ENCODE measurements at regions not wholly inside any gene's neighbourhood (a gene's known extent, or its start where the extent isn't known, plus 50 kb on each side); places are given as distances from the start of the nearest gene placed in this dataset.

DNA sequence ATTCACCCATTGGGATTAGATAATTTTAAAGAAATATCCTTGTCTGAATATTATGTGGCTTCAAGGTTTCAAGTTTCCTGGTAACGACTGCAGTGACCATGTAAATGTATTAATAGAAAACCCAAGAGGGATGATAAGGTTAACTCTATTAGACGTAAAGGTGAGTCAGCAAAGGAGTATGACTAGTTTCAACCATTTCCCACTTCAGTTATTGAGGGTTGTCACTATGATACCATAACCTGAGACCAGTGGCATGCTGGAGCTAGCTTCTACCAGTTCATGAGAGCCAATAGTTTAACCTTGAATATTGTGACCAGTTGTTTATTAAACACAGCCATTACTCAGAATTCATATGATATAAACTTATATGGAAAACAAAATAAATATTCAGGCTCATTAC, 270.1 kb downstream of the TMA16 start:
- no peak for DNase-seq (ENCODE audit: low read depth)

DNA sequence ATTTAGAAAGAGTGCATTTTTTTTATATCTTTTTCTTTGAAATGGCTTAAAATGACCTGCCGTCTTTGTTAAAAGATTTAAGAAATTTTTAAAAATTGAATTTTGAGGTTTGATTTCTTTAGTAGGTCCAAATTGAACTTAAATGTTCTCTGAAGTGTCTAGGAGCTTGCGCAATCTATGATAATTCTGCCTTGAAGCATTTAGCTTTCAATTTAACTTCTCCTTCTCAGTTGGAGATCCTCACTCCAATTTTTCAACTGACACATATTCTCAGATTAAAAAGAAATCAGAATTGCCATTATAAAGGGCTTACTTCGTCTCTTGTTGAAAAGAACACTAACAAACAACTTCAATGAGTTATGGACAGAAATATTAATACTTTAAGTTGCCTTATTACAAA, 273.5 kb downstream of the TMA16 start:
- no peak for DNase-seq (ENCODE audit: low read depth)

DNA sequence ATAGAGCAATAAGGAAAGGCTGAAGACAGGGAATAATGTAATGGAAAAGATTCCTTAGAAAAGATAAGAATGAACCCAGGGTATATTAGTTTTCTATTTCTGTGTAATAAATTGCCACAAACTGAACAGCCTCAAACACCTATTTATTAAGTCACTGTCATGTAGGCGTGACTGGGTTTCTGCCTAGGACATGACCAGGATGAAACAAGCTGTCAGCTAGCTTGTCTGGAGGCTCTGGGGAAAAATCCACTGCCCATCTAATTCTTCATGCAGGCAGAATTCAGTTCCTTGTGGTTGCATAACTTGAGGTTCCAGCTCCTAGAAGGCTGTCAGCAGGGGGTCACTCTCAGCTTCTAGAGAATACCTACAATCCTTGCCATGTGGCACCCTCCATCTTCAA, 277.7 kb downstream of the TMA16 start:
- no peak for DNase-seq (ENCODE audit: low read depth)

DNA sequence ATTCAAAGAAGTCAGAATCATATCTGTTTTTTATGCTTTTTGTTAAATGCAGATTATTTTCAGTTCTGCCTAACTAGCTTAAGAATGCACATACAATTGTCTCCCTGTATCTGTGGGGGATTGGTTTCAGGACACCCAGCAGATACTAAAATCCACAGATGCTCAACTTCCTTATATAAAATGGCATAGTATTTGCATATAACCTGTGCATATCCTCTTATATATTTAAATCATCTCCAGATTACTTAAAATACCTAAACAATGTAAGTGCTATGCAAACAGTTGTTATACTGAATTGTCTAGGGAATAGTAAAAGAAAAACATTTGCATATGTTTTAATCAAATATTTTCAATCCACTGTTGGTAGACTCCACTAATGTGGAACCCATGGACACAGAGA, 279.4 kb downstream of the TMA16 start:
- no peak for DNase-seq (ENCODE audit: low read depth)

DNA sequence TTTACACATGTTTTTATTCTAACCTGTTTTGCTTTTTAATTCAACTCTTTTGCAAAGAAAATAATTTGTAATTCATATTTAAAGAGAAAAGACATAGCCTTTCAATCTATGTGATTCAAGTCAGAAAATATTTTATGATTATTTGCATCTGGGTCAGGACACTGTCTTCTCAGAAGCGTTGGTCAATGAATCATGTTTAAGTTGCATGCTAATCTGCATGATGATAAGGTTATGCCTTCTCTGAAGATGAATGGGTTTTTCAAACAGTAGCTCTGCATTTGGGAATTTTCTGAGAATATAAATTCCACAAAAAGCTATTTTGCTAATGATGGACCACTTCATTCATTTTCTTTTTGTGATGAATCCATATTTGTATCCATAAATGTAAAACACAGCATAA, 282.5 kb downstream of the TMA16 start:
- DNase-seq (ENCODE audit: low read depth), result no peak

DNA sequence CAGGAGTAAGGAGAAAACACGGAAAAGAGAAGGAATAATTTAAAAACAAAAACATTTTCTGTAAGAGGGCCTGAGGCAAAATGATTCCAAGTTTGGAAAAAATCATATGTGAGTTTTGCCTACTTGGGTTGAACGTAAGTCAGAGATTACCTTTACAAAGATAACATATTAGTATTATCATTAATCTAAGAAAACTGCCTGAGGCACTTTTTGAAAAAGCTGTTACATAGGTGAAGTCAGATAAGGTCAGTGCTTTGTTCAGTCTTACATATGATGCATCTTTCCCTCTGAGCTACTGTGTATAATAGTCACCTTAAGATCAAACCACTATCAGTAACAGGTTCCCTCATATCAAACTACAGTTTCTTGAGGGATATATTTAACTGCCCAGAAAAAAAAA, 287.2 kb downstream of the TMA16 start:
- no peak for DNase-seq (ENCODE audit: low read depth)

DNA sequence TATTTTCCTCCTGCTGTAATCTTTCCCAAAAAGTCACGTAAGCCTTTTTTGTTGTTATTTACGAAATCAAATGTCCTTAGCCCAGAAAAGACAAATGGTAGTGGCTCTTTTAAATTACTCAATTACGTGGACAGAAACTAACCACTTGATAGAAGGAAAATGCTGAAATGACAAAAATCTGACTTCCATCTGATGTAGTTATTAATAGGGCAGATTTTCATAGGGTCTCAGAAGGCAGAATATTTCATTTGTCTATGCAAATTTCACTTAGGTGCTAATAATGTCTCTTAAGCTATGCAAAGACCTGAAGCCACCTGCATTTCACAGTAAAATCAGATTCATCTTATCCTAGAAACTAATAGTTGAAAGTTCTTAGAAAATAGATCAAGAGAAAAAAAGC, 295.7 kb downstream of the TMA16 start:
- DNase-seq (ENCODE audit: low read depth), result no peak

DNA sequence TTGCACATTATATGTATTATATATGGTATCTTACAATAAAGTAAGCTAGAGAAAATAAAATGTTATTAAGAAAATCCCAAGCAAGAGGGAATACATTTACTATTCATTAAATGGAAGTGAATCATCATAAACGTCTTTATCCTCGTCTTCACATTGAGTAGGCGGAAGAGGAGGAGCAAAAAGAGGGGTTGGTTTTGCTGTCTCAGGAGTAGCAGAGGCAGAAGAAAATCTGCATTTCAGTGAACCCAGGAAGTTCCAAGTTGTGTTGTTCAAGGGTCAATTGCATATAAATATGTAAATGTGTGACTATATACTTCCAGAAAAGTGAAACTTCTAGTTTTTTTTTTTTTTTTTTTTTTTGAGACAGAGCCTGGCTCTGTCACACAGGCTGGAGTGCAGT, 301.4 kb downstream of the TMA16 start:
- no peak for DNase-seq (ENCODE audit: low read depth)

DNA sequence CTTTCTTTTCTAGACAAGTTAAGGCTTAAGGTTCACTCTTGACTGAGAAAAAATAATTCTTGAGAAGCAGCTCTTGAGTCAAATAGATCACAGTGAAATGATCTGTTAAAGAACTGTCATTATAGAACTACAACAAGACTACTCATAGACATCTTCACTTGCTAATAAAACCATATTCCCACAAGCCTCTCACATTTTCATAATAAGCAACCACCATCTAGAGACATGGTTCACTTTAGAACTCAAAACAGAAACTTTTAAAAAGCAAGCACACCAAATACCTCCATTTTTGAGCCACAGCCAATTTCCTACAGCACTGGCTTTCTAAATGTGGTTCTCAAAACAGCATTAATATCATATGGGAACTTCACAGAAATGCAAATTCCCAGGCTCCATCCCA, 309.5 kb downstream of the TMA16 start:
- DNase-seq (ENCODE audit: low read depth), result no peak

DNA sequence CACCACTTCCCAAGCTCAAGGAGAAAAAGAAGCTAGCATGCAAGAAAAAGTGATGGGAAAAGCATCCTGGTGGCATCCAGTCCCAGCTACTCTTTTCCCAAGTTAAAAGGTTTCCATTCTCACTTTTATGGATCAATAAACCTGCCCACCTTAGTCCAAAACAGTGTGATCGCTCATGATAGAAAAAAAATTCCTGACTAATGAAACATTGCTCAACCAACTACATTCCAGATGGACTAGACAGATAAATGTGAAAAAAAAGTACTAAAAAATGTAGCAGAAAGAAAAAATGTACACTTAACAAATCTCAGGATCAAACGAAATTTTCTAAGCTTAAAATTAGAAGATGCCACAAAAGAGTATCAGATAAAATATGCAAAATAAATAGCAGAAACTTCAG, 312.2 kb downstream of the TMA16 start:
- DNase-seq (ENCODE audit: low read depth), result no peak

DNA sequence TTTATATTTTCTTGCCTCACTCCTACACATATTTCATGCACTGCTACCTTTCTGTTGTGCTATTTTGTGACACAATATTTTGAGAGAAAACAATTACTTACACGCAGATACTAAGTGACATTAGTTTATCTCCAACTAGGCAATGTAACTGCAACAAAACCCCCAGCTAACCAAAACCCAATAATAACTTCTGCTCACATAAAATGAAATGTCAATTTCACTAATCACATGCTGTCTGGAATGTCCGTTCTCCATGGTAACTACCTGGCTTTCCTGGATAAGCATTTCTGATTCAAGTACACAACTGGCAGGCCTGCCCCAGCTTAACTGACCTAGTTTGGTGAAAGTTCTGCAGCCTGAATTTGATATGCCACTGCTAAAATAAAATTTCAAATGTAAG, 313.5 kb downstream of the TMA16 start:
- DNase-seq (ENCODE audit: low read depth), result no peak

DNA sequence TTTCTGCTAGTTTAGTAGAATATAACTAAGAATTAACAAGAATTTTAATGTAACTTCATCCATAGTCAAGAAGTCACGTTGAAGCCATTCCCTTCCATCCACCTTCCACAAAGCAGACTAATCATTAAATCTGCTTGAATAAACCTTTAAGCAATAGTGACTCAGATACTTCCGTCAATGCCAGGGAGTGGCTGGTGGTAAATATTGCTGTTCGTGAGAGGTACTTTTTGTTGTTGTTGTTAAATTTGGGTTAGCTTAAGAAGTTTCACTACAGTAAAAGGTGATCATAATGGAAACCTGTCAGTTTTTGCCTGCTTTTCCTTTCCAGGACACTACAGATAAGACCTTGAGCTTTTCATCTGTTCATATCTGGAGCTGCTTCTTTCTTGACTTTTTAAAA, 316.3 kb downstream of the TMA16 start:
- DNase-seq (ENCODE audit: low read depth), result no peak

DNA sequence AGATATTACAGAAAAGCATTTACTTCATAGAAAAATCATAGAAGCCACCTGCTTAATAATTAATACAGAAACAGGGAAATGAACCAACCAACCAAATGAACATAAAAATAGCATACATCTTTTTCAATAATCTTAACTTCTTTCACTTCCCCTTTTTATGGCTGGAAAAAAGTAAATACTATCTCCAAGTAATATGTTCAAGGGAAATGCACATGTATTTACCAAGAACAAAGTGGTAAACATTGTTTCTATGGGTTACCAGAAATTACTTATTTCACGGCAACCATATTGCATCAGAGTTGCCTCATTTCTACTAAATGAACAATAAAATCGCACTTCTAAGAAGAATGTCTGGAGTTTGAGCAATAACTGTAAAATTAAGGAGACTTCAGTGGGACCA, 321.3 kb downstream of the TMA16 start:
- DNase-seq (ENCODE audit: low read depth), result no peak

DNA sequence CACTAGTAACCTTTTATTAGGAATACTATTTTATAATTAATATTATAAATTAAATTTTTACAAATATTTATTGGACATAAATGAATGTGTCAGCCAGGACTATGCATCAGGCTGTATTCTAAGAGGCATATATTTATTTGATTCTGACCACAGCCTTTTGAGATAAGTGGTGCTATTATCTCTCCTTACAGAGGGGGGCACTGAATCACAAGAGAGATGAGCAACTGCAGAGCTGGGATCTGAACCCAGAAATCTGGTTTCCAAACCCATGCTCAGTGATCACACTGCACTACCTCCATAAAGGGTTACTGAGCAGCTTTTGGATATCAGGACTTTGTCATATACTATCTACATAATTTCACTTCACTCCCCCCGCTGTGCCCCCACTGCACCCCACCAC, 322.0 kb downstream of the TMA16 start:
- no peak for DNase-seq (ENCODE audit: low read depth)

DNA sequence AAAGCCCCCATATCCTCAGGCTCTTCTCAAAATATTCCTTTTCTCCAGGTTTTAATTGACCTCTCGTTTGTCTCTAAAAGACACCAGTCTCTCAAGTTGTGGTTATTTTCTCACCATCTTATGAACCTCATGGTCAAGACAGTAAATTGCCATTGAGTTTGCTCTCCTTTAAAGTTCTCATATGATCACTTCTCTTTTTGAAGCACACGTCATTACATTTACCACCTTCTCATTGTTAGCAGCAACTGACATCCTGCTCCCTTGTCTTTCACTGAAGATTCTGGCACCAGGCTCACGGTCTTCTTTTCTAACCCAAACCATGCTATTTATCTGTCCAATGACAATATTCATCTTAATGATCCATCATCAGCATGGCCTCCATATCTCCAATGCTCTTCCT, 324.2 kb downstream of the TMA16 start:
- no peak for DNase-seq (ENCODE audit: low read depth)

DNA sequence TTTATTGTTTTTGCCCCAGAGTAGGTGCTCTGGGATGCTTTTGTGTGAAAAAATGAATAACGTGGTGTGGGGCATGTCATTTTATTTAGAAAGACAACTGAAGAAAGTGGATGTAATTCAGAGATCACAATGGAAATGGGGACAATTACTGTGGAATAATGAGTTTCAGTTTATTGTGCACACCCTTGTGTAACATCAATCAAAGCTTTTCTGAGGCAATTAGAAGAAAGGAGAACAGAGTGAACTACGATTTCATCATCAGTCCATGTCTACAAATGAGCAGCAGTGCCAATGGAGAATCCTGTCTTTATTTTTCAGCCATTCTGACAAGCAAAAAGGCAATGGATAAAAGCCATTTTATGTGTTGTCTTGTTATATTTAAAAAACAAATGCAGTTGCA, 339.2 kb downstream of the TMA16 start:
- no peak for DNase-seq (ENCODE audit: low read depth)

DNA sequence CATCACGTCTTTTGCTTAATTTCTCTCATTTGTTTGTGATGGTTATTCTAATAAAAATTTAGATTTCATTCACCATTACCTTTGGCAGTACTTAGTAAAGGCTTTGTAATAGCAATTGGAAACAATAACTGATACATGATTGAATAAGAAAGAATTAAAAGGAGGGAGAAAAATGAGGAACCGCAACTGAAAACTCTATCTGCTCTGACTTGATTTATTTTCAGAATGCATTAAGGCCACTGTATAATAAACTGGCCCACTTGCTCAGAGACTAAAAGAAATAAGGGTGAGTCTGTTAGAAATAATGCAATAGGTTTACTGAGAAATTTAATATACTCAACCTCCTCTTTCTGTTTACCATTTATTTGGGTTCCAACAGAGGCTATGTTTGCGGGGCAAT, 351.5 kb downstream of the TMA16 start:
- no peak for DNase-seq (ENCODE audit: low read depth)

DNA sequence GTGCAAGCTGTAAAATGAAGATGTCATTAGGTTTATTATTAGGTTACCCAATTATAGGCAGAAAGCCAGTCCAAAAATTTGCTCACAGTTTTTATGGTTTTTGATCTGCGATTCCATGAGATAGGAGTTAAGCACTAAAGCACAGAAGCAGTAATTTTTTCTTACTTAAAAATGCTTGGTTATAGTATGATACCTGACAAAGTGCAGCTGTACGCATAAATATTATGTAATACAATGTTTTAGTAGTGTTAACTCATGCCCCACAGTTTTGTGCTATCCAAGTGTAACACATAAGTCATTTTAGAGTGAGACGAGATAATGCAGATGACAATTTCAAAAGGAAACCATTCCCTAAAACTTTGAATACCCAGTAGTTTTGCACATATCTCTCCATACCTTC, 357.8 kb downstream of the TMA16 start:
- DNase-seq (ENCODE audit: low read depth), result no peak

DNA sequence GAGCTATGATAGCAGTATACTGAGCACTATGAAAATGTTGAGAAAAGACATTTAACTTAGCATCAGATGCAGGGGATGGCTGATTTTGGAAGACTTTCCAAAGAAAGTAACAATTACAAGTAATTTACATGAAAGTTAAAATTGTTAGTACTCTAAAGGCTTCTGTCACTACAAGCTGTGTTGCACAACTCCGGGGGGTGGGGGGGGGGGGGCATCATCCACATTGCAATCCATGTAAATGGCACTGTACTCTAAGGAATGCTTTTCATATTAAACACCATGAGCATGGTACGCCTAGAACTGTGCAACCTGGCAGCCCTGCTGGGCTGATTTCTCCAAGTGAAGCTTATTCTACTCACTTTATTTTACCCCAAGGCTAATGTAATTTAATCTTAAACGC, 363.4 kb downstream of the TMA16 start:
- no peak for DNase-seq (ENCODE audit: low read depth)

DNA sequence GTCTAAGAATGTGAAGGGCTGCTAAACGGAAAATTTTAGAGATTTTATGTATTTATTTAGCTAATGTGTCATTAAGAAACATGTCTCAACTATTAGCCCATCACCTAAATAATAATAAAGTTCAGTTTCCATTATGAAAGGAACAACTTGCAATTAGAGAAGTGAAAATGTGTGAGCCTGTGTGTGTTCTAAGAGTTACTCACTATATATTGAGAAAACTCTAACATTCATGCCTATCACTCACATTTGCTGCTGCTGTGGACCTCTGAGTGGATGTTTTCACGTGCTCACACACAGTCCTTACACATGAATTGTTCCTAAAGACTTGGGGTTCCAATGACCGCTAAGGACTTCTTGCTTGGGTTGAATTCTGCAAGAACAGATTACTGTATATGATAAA, 364.0 kb downstream of the TMA16 start:
- DNase-seq (ENCODE audit: low read depth), result no peak

DNA sequence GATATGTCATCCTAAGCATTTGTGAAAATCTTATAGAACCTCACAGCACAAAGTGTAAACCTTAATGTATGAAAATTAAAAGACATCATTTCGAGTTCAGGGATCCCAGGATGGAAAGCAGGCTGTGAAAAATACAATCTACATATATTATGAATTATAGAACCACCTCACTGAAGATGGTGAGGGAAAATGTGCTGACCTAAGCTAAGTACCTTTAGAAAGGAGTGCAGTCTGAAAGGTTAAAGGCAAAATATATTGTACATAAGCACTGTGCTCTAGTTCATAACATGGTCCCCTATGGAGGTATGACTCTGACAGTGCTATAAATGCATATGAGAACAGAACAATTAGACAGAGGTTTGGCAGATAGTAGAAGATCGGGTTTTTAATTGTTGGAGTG, 368.6 kb downstream of the TMA16 start:
- no peak for DNase-seq (ENCODE audit: low read depth)

DNA sequence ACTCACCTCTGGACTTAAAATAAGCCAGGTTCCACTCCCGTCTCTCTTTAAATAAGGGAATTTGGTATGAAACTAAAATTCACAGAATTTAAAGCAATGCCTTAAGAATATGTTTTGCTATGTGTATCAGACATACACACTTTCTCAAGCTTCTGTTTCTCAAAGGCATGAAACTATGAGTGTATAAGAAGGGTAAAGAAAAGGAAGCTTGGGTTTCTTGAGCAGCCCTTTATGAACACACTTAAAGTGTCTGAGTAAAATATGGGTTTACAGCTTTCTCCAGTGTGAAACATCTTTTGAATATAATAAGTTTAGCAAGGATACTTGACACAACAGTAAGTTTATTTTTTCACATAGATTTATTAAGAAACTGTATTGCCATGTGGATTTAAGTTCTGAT, 370.5 kb downstream of the TMA16 start:
- no peak for DNase-seq (ENCODE audit: low read depth)

DNA sequence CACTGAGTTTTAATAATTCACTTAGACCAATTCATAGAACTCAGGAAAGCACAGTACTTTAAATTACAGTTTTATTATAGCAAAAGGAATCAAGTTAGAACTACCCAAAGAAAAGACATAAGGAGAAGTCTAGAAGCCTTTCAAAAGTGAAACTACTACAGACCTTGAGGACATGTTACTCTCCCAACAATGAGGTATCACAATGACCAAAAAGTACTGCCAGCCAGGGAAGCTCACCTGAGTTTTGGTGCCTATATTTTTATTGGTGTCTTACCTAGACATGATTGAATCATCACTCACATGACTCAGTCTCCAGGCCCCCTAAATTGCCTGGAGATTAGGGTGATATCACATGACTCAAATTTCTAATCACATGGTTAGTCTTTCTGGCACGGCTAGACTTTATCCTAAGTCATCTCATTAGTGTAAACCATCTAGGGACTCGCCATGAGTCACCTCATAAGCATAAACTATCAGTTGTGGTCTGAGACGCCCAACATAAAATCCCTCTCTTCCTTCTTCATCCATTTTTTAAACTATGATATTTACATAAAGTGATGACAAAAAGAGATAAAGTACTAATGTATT, 372.3 kb downstream of the TMA16 start:
- DNase-seq (ENCODE audit: low read depth), result peak; percentile 11

DNA sequence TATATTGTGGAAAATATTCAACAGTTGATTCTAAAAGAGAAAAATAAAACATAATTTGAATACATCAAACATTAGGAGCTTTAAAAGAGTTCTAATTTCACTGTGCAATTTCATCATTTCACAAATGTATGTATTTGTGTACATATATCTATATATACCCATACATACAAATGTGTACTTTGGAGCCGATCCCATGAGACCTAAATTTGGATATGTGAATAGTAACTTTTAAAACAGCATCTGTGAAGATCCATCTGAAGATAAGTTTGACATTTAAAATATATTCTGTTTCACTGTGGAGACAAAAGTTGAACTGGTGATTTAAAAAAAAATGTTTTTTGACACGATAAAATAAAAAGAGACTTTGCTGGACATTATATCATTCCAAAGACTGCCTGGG, 374.0 kb downstream of the TMA16 start:
- DNase-seq (ENCODE audit: low read depth), result no peak

DNA sequence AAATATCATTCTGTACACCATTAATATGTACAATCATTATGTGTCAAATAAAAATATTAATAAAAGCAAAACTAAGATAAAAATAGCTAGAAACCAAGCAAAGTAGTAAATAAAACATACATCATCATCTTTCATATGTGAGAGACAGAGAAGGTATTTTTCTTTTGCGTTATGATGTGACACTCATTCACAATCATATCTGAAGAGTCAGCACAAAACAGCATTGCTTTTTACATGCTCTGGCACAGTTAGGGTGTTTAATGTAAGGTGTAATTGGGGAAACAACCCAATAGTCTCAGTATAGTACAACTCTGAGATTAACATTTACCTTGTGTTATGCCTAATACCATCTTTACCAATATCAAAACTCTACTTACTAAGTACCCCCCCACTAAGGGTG, 376.6 kb downstream of the TMA16 start:
- DNase-seq (ENCODE audit: low read depth), result no peak

Data from non-pigmented ciliary epithelial cell (primary cell).